KMS-11 (cell line): ENCODE measurements at regions not wholly inside any gene's neighbourhood (a gene's known extent, or its start where the extent isn't known, plus 50 kb on each side); places are given as distances from the start of the nearest gene placed in this dataset.

Experiments used
- H2AFZ ChIP-seq: fragments of 200-600 bp; sonication (generic); 2 replicates; pipeline ENCODE4 v1.6.1; 2016; ENCODE audit warnings: antibody characterized with exemption, mixed run types, low read depth
- H3K27ac ChIP-seq: fragments of 200-600 bp; sonication (generic); 2 replicates; pipeline ENCODE4 v1.6.1; 2016; ENCODE audit warnings: mild to moderate bottlenecking, mixed run types
- H3K27me3 ChIP-seq: fragments of 200-600 bp; sonication (generic); 2 replicates; pipeline ENCODE4 v1.6.1; 2017; ENCODE audit warnings: mild to moderate bottlenecking, low read depth, mixed run types, moderate library complexity; ENCODE audit not compliant: insufficient read depth
- H3K36me3 ChIP-seq: fragments of 200-600 bp; sonication (generic); 2 replicates; pipeline ENCODE4 v1.6.1; 2017; ENCODE audit warnings: mild to moderate bottlenecking, mixed run types; ENCODE audit not compliant: insufficient read depth
- H3K4me1 ChIP-seq: fragments of 200-600 bp; sonication (generic); 2 replicates; pipeline ENCODE4 v1.6.1; 2016; ENCODE audit warnings: mild to moderate bottlenecking, low read depth, mixed run types; ENCODE audit not compliant: poor library complexity, severe bottlenecking
- H3K4me2 ChIP-seq: fragments of 200-600 bp; sonication (generic); 2 replicates; pipeline ENCODE4 v1.7.0; 2016; ENCODE audit warnings: mild to moderate bottlenecking, mixed run types
- H3K4me3 ChIP-seq: fragments of 200-600 bp; sonication (generic); IDR thresholded peaks from 2 replicates; pipeline ENCODE4 v1.6.1; 2017; ENCODE audit warnings: low read depth, low read length, mixed read lengths; ENCODE audit not compliant: insufficient read depth
- H3K79me2 ChIP-seq: fragments of 200-600 bp; sonication (generic); 2 replicates; pipeline ENCODE4 v1.6.1; 2016; ENCODE audit warnings: low read depth, mixed run types; ENCODE audit not compliant: insufficient read depth
- H3K9ac ChIP-seq: fragments of 200-600 bp; sonication (generic); 2 replicates; pipeline ENCODE4 v1.6.1; 2016; ENCODE audit warnings: mild to moderate bottlenecking, mixed run types
- H4K20me1 ChIP-seq: fragments of 200-600 bp; sonication (generic); 2 replicates; pipeline ENCODE4 v1.6.1; 2016; ENCODE audit warnings: mild to moderate bottlenecking, mixed run types; ENCODE audit not compliant: insufficient read depth
- CTCF ChIP-seq: fragments of 200-600 bp; sonication (generic); conservative IDR thresholded peaks from 2 replicates; pipeline ENCODE4 v1.6.1; 2017; ENCODE audit warnings: low read depth, mild to moderate bottlenecking, antibody characterized with exemption, low read length, moderate library complexity, mixed read lengths

GRCh38 chr11:44451706-44452105, 113.8 kb upstream of the CD82 start:
- Histone ChIP-seq H2AFZ (no peak overlapping the region), H3K4me3 (no peak overlapping the region), H3K4me2 (no peak overlapping the region), H3K36me3 (no peaks in the 10 kb centered on the region), H3K79me2 (no peaks in the 10 kb centered on the region), H3K27me3 (no peaks in the 10 kb centered on the region), H3K27ac (no peak overlapping the region), H4K20me1 (no peaks in the 10 kb centered on the region), H3K4me1 (no peaks in the 10 kb centered on the region), H3K9ac (no peak overlapping the region)
- TF ChIP-seq CTCF = no peak

- Histone ChIP-seq H3K4me3 (no peak overlapping the region), H3K9ac (no peak overlapping the region), H4K20me1 (no peaks in the 10 kb centered on the region), H3K27ac (no peak overlapping the region), H3K4me1 (no peaks in the 10 kb centered on the region), H2AFZ (no peak overlapping the region), H3K4me2 (no peak overlapping the region), H3K79me2 (no peaks in the 10 kb centered on the region), H3K27me3 (no peaks in the 10 kb centered on the region), H3K36me3 (no peaks in the 10 kb centered on the region)
- TF ChIP-seq CTCF = no peak
Observed at GRCh38 chr11:44452827-44453572, 112.5 kb upstream of the CD82 start.

DNA sequence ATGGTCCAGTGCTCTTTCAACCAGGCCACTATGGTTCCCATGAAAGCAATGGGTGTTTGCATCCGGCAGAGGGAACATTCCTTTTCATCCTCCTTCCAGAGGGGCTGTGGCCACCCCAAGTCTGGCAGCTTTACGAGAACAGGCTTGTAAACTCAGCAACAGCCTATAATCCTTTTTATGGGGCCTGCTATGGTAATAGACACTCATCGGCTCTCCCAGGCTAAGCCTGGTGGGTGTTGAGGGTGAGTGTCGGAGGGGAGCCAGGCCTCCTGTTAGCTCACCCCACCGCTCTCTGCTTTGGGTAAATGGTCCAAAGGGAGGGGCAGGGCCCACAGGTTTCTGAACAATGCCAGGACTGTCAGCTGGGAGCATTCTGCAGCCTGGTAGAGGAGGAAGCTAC, 111.6 kb upstream of the CD82 start:
- no peaks in the 10 kb centered on the region for H3K4me1 ChIP-seq
- TF ChIP-seq CTCF = no peak
- H3K27me3 ChIP-seq = no peaks in the 10 kb centered on the region
- no peak overlapping the region for H2AFZ ChIP-seq
- H3K27ac ChIP-seq = no peak overlapping the region
- H3K36me3 ChIP-seq = no peaks in the 10 kb centered on the region
- no peak overlapping the region for H3K9ac ChIP-seq
- H3K4me3 ChIP-seq = no peak overlapping the region
- no peaks in the 10 kb centered on the region for H3K79me2 ChIP-seq
- no peaks in the 10 kb centered on the region for H4K20me1 ChIP-seq
- H3K4me2 ChIP-seq = no peak overlapping the region

- H3K36me3 ChIP-seq = no peaks in the 10 kb centered on the region
- H3K4me3 ChIP-seq = no peak overlapping the region
- H3K27me3 ChIP-seq = no peaks in the 10 kb centered on the region
- no peak overlapping the region for H3K27ac ChIP-seq
- no peaks in the 10 kb centered on the region for H4K20me1 ChIP-seq
- no peak for TF ChIP-seq CTCF
- no peaks in the 10 kb centered on the region for H3K4me1 ChIP-seq
- no peak overlapping the region for H3K9ac ChIP-seq
- no peaks in the 10 kb centered on the region for H3K79me2 ChIP-seq
- H2AFZ ChIP-seq = no peak overlapping the region
- H3K4me2 ChIP-seq = no peak overlapping the region
Observed at GRCh38 chr11:44454666-44455065, 110.8 kb upstream of the CD82 start.
